ENCODE measurements at regions not wholly inside any gene's neighbourhood (a gene's known extent, or its start where the extent isn't known, plus 50 kb on each side); places are given as distances from the start of the nearest gene placed in this dataset.
A peak's percentile ranks its signal among the peaks of the same experiment; 100 is the strongest.

GRCh38 chr5:54754420-54754819 is 231.0 kb downstream of the ESM1 start:
- Histone ChIP-seq H3K4me1 (ENCODE audit: low read length) (peaks cover 33% of the 10 kb centered on the region), H3K36me3 (replicated peaks; ENCODE audit: low read depth, low read length) (no peaks in the 10 kb centered on the region), H3K9ac (ENCODE audit: low read length) (no peak overlapping the region), H2AFZ (ENCODE audit: low read depth, low read length) (no peak overlapping the region), H3K9me3 (ENCODE audit: insufficient read depth, low read length) (no peaks in the 10 kb centered on the region), H4K20me1 (ENCODE audit: insufficient read depth, low read length) (no peaks in the 10 kb centered on the region), H3K4me3 (ENCODE audit: low read length) (no peak overlapping the region), H3K27ac (ENCODE audit: low read length) (no peak overlapping the region), H3K4me2 (ENCODE audit: low read length) (no peak overlapping the region), H3K27me3 (ENCODE audit: low read depth, low read length) (no peaks in the 10 kb centered on the region), H3K79me2 (ENCODE audit: low read length) (no peaks in the 10 kb centered on the region)
- TF ChIP-seq CTCF (IDR thresholded peaks at IDR 0.05; ENCODE audit: low read depth, low read length), result no peak
- TF ChIP-seq EZH2phosphoT487 (IDR thresholded peaks at IDR 0.05; ENCODE audit: low read depth), result no peak

- no peaks in the 10 kb centered on the region for H4K20me1 ChIP-seq (ENCODE audit: insufficient read depth, low read length)
- H3K27ac ChIP-seq (ENCODE audit: low read length), result 0 out of 2 replicates have a peak overlapping the region, but pooled peaks have one; percentile 53
- no peaks in the 10 kb centered on the region for H3K36me3 ChIP-seq (replicated peaks; ENCODE audit: low read depth, low read length)
- H3K4me3 ChIP-seq (ENCODE audit: low read length), result no peak overlapping the region
- H2AFZ ChIP-seq (ENCODE audit: low read depth, low read length), result no peak overlapping the region
- no peak overlapping the region for H3K4me2 ChIP-seq (ENCODE audit: low read length)
- no peaks in the 10 kb centered on the region for H3K79me2 ChIP-seq (ENCODE audit: low read length)
- no peak overlapping the region; the same call in 1 of the 2 replicates for H3K9ac ChIP-seq (ENCODE audit: low read length)
- peaks cover 30% of the 10 kb centered on the region for H3K4me1 ChIP-seq (ENCODE audit: low read length)
- TF ChIP-seq CTCF (IDR thresholded peaks at IDR 0.05; ENCODE audit: low read depth, low read length), result no peak
- TF ChIP-seq EZH2phosphoT487 (IDR thresholded peaks at IDR 0.05; ENCODE audit: low read depth), result no peak
- no peaks in the 10 kb centered on the region for H3K9me3 ChIP-seq (ENCODE audit: insufficient read depth, low read length)
- H3K27me3 ChIP-seq (ENCODE audit: low read depth, low read length), result no peaks in the 10 kb centered on the region
Measured at GRCh38 chr5:54753753-54754152, 231.6 kb downstream of the ESM1 start.

GRCh38 chr5:54753034-54753433 is 232.4 kb downstream of the ESM1 start:
- Histone ChIP-seq H3K4me2 (ENCODE audit: low read length) (peak overlapping the region; percentile 68), H3K36me3 (replicated peaks; ENCODE audit: low read depth, low read length) (no peaks in the 10 kb centered on the region), H3K79me2 (ENCODE audit: low read length) (no peaks in the 10 kb centered on the region), H3K9me3 (ENCODE audit: insufficient read depth, low read length) (no peaks in the 10 kb centered on the region), H3K4me3 (ENCODE audit: low read length) (peak overlapping the region; percentile 48), H3K4me1 (ENCODE audit: low read length) (peaks cover 30% of the 10 kb centered on the region), H3K27me3 (ENCODE audit: low read depth, low read length) (no peaks in the 10 kb centered on the region), H2AFZ (ENCODE audit: low read depth, low read length) (peak overlapping the region; percentile 96), H3K9ac (ENCODE audit: low read length) (peak overlapping the region; percentile 44; the same call in 1 of the 2 replicates), H4K20me1 (ENCODE audit: insufficient read depth, low read length) (no peaks in the 10 kb centered on the region), H3K27ac (ENCODE audit: low read length) (peak overlapping the region; percentile 53)
- TF ChIP-seq CTCF (IDR thresholded peaks at IDR 0.05; ENCODE audit: low read depth, low read length) (no peak), EZH2phosphoT487 (IDR thresholded peaks at IDR 0.05; ENCODE audit: low read depth) (no peak)

GRCh38 chr5:54748527-54748926 is 231.0 kb downstream of the SNX18 start:
- no peaks in the 10 kb centered on the region for H3K9me3 ChIP-seq (ENCODE audit: insufficient read depth, low read length)
- TF ChIP-seq EZH2phosphoT487 (IDR thresholded peaks at IDR 0.05; ENCODE audit: low read depth) (no peak), CTCF (IDR thresholded peaks at IDR 0.05; ENCODE audit: low read depth, low read length) (no peak)
- H3K4me2 ChIP-seq (ENCODE audit: low read length), result no peak overlapping the region
- no peaks in the 10 kb centered on the region for H3K27me3 ChIP-seq (ENCODE audit: low read depth, low read length)
- no peaks in the 10 kb centered on the region for H3K36me3 ChIP-seq (replicated peaks; ENCODE audit: low read depth, low read length)
- H3K27ac ChIP-seq (ENCODE audit: low read length), result no peak overlapping the region
- H3K9ac ChIP-seq (ENCODE audit: low read length), result no peak overlapping the region
- peaks cover 19% of the 10 kb centered on the region for H3K4me1 ChIP-seq (ENCODE audit: low read length)
- no peak overlapping the region for H3K4me3 ChIP-seq (ENCODE audit: low read length)
- H3K79me2 ChIP-seq (ENCODE audit: low read length), result no peaks in the 10 kb centered on the region
- no peak overlapping the region for H2AFZ ChIP-seq (ENCODE audit: low read depth, low read length)
- H4K20me1 ChIP-seq (ENCODE audit: insufficient read depth, low read length), result no peaks in the 10 kb centered on the region

Data from OCI-LY3 (cell line).